Activated naive CD4-positive, alpha-beta T cell treated with anti-CD3 and anti-CD28 coated beads, Interleukin-2, amount 50 U/mL, for 24 hours (primary cell): ENCODE measurements at regions not wholly inside any gene's neighbourhood (a gene's known extent, or its start where the extent isn't known, plus 50 kb on each side); places are given as distances from the start of the nearest gene placed in this dataset.

Experiments used
- H3K27ac Mint-ChIP-seq: one replicate; pipeline ENCODE4 v1.8.0; 2021; ENCODE audit warnings: mild to moderate bottlenecking, mixed read lengths
- H3K27me3 Mint-ChIP-seq: one replicate; pipeline ENCODE4 v1.8.0; 2021; ENCODE audit warnings: mixed read lengths
- H3K36me3 Mint-ChIP-seq: one replicate; pipeline ENCODE4 v1.8.0; 2021; ENCODE audit warnings: mixed read lengths
- H3K4me1 Mint-ChIP-seq: one replicate; pipeline ENCODE4 v1.8.0; 2021; ENCODE audit warnings: mixed read lengths
- H3K4me3 Mint-ChIP-seq: one replicate; pipeline ENCODE4 v1.8.0; 2021; ENCODE audit warnings: mild to moderate bottlenecking, mixed read lengths
- H3K9me3 Mint-ChIP-seq: one replicate; pipeline ENCODE4 v1.8.0; 2021; ENCODE audit warnings: mixed read lengths

DNA sequence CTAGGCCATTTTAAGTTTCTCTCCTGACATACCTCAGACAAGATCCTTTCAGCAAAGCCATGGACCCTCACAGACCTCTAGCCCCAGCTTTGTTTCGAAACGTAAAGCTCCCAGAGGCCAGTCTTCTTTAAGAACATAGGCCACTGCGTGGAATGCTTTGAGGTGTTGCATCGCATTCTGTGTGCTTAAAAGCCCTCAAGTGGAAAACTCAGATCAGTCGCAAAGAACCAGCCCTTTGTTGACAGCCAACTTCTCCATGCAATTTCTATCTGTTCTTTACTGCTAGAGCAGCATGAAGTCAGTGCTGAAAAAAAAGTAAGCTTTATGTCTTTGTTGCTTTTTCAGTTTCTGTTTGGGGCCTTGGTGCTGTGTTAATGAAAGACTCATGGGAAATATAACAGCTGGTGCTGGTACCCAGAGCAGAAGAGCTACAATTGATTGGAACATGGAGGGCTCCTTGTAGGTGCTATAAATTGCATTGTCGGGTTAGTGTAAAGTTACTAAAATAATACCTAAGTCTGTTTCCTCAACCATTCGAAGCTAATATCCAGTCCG is 142.6 kb downstream of the MAP3K7 start:
- peaks cover 9% of the 10 kb centered on the region for H3K9me3 Mint-ChIP-seq
- H3K4me3 Mint-ChIP-seq, result peak overlapping the region; percentile 73
- H3K27ac Mint-ChIP-seq, result peak overlapping the region; percentile 91
- H3K36me3 Mint-ChIP-seq, result peaks cover 4% of the 10 kb centered on the region
- no peaks in the 10 kb centered on the region for H3K27me3 Mint-ChIP-seq
- H3K4me1 Mint-ChIP-seq, result peaks cover 39% of the 10 kb centered on the region

GRCh38 chr6:90442366-90442765 is 144.5 kb downstream of the MAP3K7 start:
- peaks cover 39% of the 10 kb centered on the region for H3K4me1 Mint-ChIP-seq
- H3K36me3 Mint-ChIP-seq, result peaks cover 4% of the 10 kb centered on the region
- H3K27ac Mint-ChIP-seq, result no peak overlapping the region
- H3K27me3 Mint-ChIP-seq, result peaks cover 1% of the 10 kb centered on the region
- peaks cover 9% of the 10 kb centered on the region for H3K9me3 Mint-ChIP-seq
- no peak overlapping the region for H3K4me3 Mint-ChIP-seq

DNA sequence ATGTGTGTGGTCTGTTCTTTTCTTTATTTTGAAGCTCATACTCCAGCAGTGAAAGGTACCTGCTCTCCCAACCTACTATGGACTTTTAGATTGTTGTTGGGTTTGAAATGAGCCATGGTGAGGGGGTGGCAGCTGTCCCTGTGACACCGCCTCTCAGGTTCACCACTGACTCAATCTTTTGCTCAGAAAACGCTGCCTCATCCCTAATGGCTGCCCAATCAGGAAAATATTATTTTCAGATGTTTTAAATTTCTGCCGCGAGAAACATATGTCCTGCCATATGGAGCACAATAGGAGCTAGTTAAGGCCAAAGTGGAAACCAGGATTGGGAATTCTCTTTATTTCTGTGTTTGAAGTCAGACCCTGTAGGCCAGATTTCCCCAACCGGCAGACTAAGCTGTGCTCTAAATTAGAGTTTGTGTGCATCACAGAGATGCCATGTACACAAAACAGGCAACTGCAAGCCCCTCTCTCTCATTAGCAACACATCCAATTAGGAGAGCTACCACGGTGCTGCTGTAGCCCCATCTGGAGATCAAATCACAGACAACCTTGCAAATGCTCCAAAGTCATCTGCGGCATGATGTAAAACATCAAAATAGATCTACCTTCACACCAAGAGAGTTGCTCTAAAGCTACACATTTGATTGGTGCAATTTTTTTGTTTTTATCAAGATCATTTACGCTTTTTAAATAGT is 144.1 kb upstream of the BACH2 start:
- no peak overlapping the region for H3K4me3 Mint-ChIP-seq
- no peak overlapping the region for H3K27ac Mint-ChIP-seq
- peaks cover 27% of the 10 kb centered on the region for H3K4me1 Mint-ChIP-seq

GRCh38 chr6:90439586-90439985 is 142.9 kb upstream of the BACH2 start:
- Mint-ChIP-seq H3K9me3 (peaks cover 4% of the 10 kb centered on the region), H3K4me1 (peaks cover 15% of the 10 kb centered on the region), H3K4me3 (no peak overlapping the region), H3K27me3 (peaks cover 1% of the 10 kb centered on the region), H3K36me3 (peaks cover 2% of the 10 kb centered on the region), H3K27ac (no peak overlapping the region)

More for the DNA sequence above, 144.1 kb upstream of the BACH2 start:
- peaks cover 1% of the 10 kb centered on the region for H3K27me3 Mint-ChIP-seq
- H3K9me3 Mint-ChIP-seq, result peaks cover 9% of the 10 kb centered on the region
- H3K36me3 Mint-ChIP-seq, result peaks cover 4% of the 10 kb centered on the region

DNA sequence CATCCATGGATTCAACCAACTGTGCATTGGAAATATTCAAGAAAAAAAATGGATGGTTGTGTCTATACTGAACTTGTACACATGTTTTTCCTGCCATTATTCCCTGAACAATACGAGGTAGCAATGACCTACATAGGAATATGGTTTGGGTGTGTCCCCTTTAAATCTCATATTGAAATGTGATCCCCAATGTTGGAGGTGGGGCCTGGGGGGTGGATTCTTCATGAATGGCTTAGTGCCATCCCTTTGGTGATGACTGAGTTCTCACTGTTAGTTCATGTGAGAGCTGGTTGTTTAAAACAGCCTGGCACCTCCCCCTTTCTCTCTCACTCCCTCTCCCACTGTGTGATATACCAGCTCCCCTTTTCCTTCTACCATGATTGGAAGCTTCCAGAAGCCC is 139.8 kb upstream of the BACH2 start:
- no peaks in the 10 kb centered on the region for H3K36me3 Mint-ChIP-seq
- H3K27me3 Mint-ChIP-seq, result peaks cover 1% of the 10 kb centered on the region
- H3K27ac Mint-ChIP-seq, result peak overlapping the region; percentile 10
- H3K4me3 Mint-ChIP-seq, result no peak overlapping the region
- peaks cover 6% of the 10 kb centered on the region for H3K9me3 Mint-ChIP-seq
- H3K4me1 Mint-ChIP-seq, result peaks cover 5% of the 10 kb centered on the region

DNA sequence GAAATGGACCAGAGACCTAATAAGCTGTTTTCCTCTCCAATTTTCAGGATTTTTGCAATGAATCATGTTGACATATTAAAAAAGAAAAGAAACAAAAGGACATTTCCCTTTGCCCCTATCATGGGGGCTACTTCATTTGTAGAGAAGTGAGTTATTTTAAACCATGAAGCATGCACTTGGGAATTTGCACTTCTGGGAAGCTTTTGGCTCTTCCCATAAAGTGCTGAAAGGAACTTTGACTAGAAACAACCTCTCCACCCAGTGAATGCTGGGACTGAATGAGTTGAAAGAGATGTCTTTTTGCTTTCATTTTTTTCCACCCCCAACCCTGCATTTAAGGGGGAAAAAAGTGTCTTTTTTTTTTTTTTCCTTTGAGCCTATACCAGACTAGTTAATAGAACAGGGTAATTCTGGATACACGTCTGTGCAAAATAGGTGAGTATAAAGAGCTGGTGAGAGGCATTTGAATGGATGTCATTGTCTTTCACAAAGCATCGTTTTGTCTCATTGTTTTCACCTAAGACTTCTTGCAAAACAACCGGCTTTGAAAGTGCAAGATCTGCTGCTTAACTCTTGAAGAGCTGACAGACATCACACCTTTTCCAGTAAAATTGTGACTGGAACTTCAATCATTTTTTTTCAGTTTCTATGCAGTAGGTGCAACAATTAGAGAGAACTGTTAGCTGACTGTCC is 138.7 kb upstream of the BACH2 start:
- peaks cover 2% of the 10 kb centered on the region for H3K36me3 Mint-ChIP-seq
- no peak overlapping the region for H3K4me3 Mint-ChIP-seq

DNA sequence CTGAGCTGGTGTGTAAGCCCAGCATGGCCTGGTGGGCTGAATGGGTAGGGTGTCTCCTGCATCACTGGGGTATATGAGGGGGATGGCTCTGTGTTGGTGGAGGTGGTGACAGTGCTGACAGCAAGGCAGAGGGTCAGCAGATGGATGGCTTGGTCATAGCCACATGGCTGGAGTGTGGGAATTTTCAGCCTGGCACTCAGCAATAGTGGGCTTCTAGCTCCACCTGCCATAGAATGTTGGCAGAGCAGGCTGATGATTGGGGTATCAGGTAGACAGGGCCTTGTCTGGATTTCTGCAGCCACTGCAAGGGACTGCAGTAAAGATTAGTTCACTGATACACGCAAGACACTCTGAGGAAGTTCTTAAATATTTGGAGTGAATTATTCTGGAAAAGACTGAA is 137.5 kb upstream of the BACH2 start:
- Mint-ChIP-seq H3K27me3 (no peaks in the 10 kb centered on the region), H3K9me3 (peaks cover 17% of the 10 kb centered on the region), H3K36me3 (peaks cover 4% of the 10 kb centered on the region), H3K4me1 (peaks cover 5% of the 10 kb centered on the region), H3K27ac (no peak overlapping the region), H3K4me3 (no peak overlapping the region)

More for the DNA sequence above, 138.7 kb upstream of the BACH2 start:
- peaks cover 5% of the 10 kb centered on the region for H3K4me1 Mint-ChIP-seq
- H3K27ac Mint-ChIP-seq, result no peak overlapping the region
- H3K27me3 Mint-ChIP-seq, result peaks cover 1% of the 10 kb centered on the region
- peaks cover 8% of the 10 kb centered on the region for H3K9me3 Mint-ChIP-seq

DNA sequence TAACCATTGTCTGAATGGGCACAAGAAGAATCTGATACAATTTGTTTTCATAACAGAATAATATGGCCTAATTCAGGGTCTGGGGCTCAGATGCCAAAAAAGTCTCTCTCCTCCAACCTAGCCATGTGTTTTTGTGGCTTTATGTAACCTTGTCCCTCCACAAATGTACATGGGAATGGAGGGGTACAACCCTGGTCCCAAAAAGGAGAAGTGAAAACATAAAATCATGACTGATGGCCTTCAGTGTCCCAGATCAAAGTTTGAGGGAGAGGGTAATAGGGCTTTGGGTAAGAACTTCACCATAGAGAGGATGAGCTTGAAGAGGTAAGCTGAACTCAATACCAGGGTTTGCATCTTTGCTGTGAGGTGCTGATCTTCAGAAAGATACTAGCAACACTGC is 136.3 kb upstream of the BACH2 start:
- Mint-ChIP-seq H3K36me3 (peaks cover 4% of the 10 kb centered on the region), H3K9me3 (peaks cover 17% of the 10 kb centered on the region), H3K4me3 (no peak overlapping the region), H3K27me3 (no peaks in the 10 kb centered on the region), H3K4me1 (peaks cover 5% of the 10 kb centered on the region), H3K27ac (no peak overlapping the region)

GRCh38 chr6:90432041-90432775 is 135.6 kb upstream of the BACH2 start:
- no peak overlapping the region for H3K4me3 Mint-ChIP-seq
- H3K27ac Mint-ChIP-seq, result no peak overlapping the region
- H3K9me3 Mint-ChIP-seq, result peaks cover 17% of the 10 kb centered on the region
- H3K27me3 Mint-ChIP-seq, result no peaks in the 10 kb centered on the region
- H3K4me1 Mint-ChIP-seq, result peaks cover 5% of the 10 kb centered on the region
- H3K36me3 Mint-ChIP-seq, result peaks cover 4% of the 10 kb centered on the region

DNA sequence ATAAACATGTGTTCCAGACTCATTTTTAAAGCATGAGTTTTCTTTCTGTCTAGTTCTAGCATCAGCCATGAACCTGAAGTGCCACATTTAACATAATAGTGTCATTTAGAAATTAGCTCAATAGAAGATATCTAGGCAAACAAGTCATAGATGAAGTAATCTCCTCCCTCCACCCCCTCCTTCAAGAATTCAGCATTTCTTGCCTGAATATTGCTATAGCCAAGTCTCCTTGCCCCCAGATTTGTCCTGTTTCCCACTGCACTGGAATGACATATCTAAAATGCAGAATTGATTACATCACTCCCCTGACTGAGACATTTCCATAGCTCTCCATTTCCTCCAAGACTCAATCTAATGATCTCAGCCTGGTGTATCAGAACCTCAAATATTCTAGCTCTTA is 134.9 kb upstream of the BACH2 start:
- Mint-ChIP-seq H3K9me3 (peaks cover 17% of the 10 kb centered on the region), H3K27me3 (no peaks in the 10 kb centered on the region)

GRCh38 chr6:90429713-90430112 is 133.1 kb upstream of the BACH2 start:
- Mint-ChIP-seq H3K4me1 (peaks cover 20% of the 10 kb centered on the region), H3K36me3 (peaks cover 4% of the 10 kb centered on the region), H3K9me3 (peaks cover 17% of the 10 kb centered on the region), H3K27ac (no peak overlapping the region), H3K4me3 (no peak overlapping the region), H3K27me3 (no peaks in the 10 kb centered on the region)

More for the DNA sequence above, 134.9 kb upstream of the BACH2 start:
- H3K4me1 Mint-ChIP-seq, result peaks cover 5% of the 10 kb centered on the region
- peaks cover 4% of the 10 kb centered on the region for H3K36me3 Mint-ChIP-seq
- H3K4me3 Mint-ChIP-seq, result no peak overlapping the region
- peak overlapping the region; percentile 2 for H3K27ac Mint-ChIP-seq

DNA sequence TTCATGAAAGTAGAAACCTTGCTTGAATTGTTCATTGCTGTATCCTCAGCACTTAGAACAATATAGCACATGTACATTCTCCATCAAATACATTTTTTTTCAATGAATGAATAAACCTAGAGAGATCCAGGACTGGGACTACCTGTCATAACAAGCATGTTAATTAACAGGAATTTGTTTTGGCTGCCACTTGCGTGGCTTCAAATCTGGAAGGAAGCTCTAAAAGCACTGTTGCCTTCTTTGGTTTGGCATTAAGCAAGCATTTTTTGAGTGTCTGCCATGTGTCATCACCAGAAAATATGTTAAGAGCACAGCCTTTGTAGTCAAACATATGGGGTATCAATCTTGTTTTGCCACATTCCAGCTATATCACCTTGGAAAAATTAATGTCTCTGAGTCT is 131.9 kb upstream of the BACH2 start:
- H3K27ac Mint-ChIP-seq, result no peak overlapping the region
- H3K4me3 Mint-ChIP-seq, result no peak overlapping the region
- H3K9me3 Mint-ChIP-seq, result peaks cover 13% of the 10 kb centered on the region
- H3K36me3 Mint-ChIP-seq, result peaks cover 4% of the 10 kb centered on the region
- no peaks in the 10 kb centered on the region for H3K27me3 Mint-ChIP-seq
- peaks cover 30% of the 10 kb centered on the region for H3K4me1 Mint-ChIP-seq

DNA sequence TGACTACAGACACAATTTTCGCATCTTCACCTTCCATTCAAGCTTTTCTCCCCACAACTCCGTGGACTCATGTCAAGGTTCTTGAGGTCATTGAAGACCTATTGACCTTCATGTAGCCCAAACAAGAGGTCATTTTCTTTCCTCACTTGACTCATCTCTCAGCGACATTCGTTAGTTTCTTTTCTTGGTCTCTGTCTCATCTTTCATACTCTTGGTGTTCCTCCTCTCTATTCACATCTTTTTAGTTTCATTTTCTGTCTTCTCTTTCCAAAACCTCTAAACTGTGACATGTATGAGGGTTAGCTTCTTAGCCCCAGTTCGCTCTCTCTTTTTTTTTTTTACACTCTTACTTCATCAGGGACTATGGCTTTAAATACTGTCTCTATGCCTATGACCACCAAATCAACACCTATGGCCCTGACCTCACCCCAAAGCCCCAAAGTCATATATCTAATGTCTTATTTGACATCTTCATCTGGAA is 128.6 kb upstream of the BACH2 start:
- Mint-ChIP-seq H3K4me1 (peaks cover 25% of the 10 kb centered on the region), H3K4me3 (peak overlapping the region; percentile 66), H3K9me3 (peaks cover 7% of the 10 kb centered on the region), H3K36me3 (peaks cover 1% of the 10 kb centered on the region), H3K27ac (peak overlapping the region; percentile 86), H3K27me3 (no peaks in the 10 kb centered on the region)

GRCh38 chr6:90424580-90424979 is 127.9 kb upstream of the BACH2 start:
- Mint-ChIP-seq H3K4me3 (peak overlapping the region; percentile 12), H3K27ac (peak overlapping the region; percentile 75)

DNA sequence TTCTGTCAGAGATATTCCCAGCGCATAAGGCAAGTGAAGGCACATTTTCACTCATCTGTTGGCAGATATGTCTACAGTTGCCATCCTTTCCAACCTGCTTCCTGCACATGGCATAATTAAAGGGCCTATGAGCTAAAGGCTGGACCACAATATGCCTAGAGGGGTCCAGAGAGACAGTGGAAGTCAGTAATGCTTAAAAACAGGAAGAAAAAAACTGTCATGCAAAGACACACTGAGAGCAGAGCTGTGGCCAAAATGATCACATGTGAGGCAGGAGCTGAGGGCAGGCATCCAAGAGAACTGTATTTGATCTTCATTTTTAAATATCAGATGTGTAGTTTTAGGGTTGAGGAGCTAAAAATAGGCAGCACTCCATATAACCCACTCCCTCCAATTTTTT is 125.0 kb upstream of the BACH2 start:
- Mint-ChIP-seq H3K9me3 (no peaks in the 10 kb centered on the region), H3K27ac (no peak overlapping the region), H3K27me3 (no peaks in the 10 kb centered on the region), H3K4me1 (peaks cover 25% of the 10 kb centered on the region), H3K4me3 (no peak overlapping the region), H3K36me3 (no peaks in the 10 kb centered on the region)

More at GRCh38 chr6:90424580-90424979, 127.9 kb upstream of the BACH2 start:
- Mint-ChIP-seq H3K36me3 (peaks cover 1% of the 10 kb centered on the region), H3K9me3 (peaks cover 4% of the 10 kb centered on the region), H3K27me3 (no peaks in the 10 kb centered on the region), H3K4me1 (peaks cover 25% of the 10 kb centered on the region)
